ENCODE measurements at regions not wholly inside any gene's neighbourhood (a gene's known extent, or its start where the extent isn't known, plus 50 kb on each side); places are given as distances from the start of the nearest gene placed in this dataset.

DNA sequence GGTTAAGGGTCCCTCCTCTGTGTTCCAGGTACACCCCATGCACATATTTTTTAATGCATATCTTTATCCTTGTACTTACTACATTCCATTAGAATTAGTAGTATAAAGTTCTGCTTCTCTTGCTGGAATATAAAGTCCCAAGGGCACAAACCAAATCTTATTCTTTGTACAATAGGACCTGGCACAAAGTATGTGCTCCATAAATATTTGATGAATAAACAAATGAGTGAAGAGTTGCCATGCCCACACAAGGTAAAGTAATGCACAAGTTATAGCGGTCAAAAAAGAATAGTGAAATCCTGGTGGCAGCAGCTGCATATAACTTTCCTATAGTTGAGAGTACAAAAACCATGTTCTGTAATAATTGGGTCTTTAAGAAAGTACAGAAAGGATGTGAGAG, 82.1 kb upstream of the BMP4 start:
- no peaks in the 10 kb centered on the region for H3K27me3 ChIP-seq (ENCODE audit: insufficient read depth, low read depth, low read length)
- H3K4me2 ChIP-seq (ENCODE audit: low read length), result no peak overlapping the region
- no peaks in the 10 kb centered on the region for H3K9me3 ChIP-seq (ENCODE audit: low read length)
- TF ChIP-seq TAF1 (IDR thresholded peaks at IDR 0.05; ENCODE audit: low read depth), result no peak
- TF ChIP-seq EZH2 (IDR thresholded peaks at IDR 0.05; ENCODE audit: borderline replicate concordance, insufficient read depth, low read length, poor library complexity, severe bottlenecking), result no peak
- TF ChIP-seq, protein P1, sequence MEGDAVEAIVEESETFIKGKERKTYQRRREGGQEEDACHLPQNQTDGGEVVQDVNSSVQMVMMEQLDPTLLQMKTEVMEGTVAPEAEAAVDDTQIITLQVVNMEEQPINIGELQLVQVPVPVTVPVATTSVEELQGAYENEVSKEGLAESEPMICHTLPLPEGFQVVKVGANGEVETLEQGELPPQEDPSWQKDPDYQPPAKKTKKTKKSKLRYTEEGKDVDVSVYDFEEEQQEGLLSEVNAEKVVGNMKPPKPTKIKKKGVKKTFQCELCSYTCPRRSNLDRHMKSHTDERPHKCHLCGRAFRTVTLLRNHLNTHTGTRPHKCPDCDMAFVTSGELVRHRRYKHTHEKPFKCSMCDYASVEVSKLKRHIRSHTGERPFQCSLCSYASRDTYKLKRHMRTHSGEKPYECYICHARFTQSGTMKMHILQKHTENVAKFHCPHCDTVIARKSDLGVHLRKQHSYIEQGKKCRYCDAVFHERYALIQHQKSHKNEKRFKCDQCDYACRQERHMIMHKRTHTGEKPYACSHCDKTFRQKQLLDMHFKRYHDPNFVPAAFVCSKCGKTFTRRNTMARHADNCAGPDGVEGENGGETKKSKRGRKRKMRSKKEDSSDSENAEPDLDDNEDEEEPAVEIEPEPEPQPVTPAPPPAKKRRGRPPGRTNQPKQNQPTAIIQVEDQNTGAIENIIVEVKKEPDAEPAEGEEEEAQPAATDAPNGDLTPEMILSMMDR (IDR thresholded peaks at IDR 0.05; ENCODE audit: poor library complexity, severe bottlenecking), result no peak
- TF ChIP-seq POLR2AphosphoS5 (IDR thresholded peaks at IDR 0.05), result no peak
- no peak for TF ChIP-seq RAD21 (conservative IDR thresholded peaks at IDR 0.05)
- TF ChIP-seq EP300 (conservative IDR thresholded peaks at IDR 0.05; ENCODE audit: poor library complexity, severe bottlenecking), result no peak
- TF ChIP-seq SMC3 (conservative IDR thresholded peaks at IDR 0.05; ENCODE audit: poor library complexity), result no peak
- TF ChIP-seq, protein P2, sequence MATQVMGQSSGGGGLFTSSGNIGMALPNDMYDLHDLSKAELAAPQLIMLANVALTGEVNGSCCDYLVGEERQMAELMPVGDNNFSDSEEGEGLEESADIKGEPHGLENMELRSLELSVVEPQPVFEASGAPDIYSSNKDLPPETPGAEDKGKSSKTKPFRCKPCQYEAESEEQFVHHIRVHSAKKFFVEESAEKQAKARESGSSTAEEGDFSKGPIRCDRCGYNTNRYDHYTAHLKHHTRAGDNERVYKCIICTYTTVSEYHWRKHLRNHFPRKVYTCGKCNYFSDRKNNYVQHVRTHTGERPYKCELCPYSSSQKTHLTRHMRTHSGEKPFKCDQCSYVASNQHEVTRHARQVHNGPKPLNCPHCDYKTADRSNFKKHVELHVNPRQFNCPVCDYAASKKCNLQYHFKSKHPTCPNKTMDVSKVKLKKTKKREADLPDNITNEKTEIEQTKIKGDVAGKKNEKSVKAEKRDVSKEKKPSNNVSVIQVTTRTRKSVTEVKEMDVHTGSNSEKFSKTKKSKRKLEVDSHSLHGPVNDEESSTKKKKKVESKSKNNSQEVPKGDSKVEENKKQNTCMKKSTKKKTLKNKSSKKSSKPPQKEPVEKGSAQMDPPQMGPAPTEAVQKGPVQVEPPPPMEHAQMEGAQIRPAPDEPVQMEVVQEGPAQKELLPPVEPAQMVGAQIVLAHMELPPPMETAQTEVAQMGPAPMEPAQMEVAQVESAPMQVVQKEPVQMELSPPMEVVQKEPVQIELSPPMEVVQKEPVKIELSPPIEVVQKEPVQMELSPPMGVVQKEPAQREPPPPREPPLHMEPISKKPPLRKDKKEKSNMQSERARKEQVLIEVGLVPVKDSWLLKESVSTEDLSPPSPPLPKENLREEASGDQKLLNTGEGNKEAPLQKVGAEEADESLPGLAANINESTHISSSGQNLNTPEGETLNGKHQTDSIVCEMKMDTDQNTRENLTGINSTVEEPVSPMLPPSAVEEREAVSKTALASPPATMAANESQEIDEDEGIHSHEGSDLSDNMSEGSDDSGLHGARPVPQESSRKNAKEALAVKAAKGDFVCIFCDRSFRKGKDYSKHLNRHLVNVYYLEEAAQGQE (IDR thresholded peaks at IDR 0.05; ENCODE audit: borderline replicate concordance), result no peak
- TF ChIP-seq MXI1 (conservative IDR thresholded peaks at IDR 0.05; ENCODE audit: poor library complexity, severe bottlenecking), result no peak
- H3F3A ChIP-seq (ENCODE audit: insufficient read depth, low read length, poor library complexity, severe bottlenecking), result no peaks in the 10 kb centered on the region
- no peak overlapping the region for H2AFZ ChIP-seq (ENCODE audit: low read depth, low read length)
- no peaks in the 10 kb centered on the region for H3K9me2 ChIP-seq (ENCODE audit: insufficient read depth, low read length)
- H3K4me3 ChIP-seq (ENCODE audit: low read length), result no peak overlapping the region
- H3K9ac ChIP-seq (ENCODE audit: low read length), result no peak overlapping the region
- no peaks in the 10 kb centered on the region for H3K79me2 ChIP-seq (replicated peaks; ENCODE audit: insufficient read depth, low read length)
- no peak overlapping the region for H3K27ac ChIP-seq (ENCODE audit: low read length)
- H4K20me1 ChIP-seq (ENCODE audit: insufficient read depth), result no peaks in the 10 kb centered on the region
- H3K36me3 ChIP-seq (ENCODE audit: insufficient read depth, low read length), result no peaks in the 10 kb centered on the region

DNA sequence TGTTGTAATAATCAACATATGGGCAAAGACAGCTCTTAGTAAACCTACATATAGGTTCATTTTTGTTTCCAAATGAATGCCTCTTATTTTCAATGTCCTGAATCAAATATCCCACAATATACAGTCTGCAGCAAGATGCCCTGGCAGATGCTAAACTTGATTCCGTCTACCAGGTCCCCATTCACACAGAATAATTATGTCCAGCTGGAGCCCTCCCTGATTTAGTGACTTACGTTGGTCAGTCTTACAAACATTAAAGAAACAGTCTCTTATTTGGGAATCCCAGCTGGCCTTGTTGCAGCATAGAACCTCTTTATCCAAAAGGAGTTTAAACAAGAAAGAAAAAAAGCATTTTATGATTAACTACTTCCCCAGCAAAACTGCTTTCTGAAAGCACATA, 82.7 kb upstream of the BMP4 start:
- TF ChIP-seq TAF1 (IDR thresholded peaks at IDR 0.05; ENCODE audit: low read depth), result no peak
- TF ChIP-seq, protein P2 (IDR thresholded peaks at IDR 0.05; ENCODE audit: borderline replicate concordance), result no peak
- no peak for TF ChIP-seq EZH2 (IDR thresholded peaks at IDR 0.05; ENCODE audit: borderline replicate concordance, insufficient read depth, low read length, poor library complexity, severe bottlenecking)
- no peak for TF ChIP-seq MXI1 (conservative IDR thresholded peaks at IDR 0.05; ENCODE audit: poor library complexity, severe bottlenecking)
- TF ChIP-seq, protein P1 (IDR thresholded peaks at IDR 0.05; ENCODE audit: poor library complexity, severe bottlenecking), result no peak
- TF ChIP-seq POLR2AphosphoS5 (IDR thresholded peaks at IDR 0.05), result no peak
- no peak for TF ChIP-seq RAD21 (conservative IDR thresholded peaks at IDR 0.05)
- no peak for TF ChIP-seq SMC3 (conservative IDR thresholded peaks at IDR 0.05; ENCODE audit: poor library complexity)
- no peaks in the 10 kb centered on the region for H3F3A ChIP-seq (ENCODE audit: insufficient read depth, low read length, poor library complexity, severe bottlenecking)
- no peaks in the 10 kb centered on the region for H3K36me3 ChIP-seq (ENCODE audit: insufficient read depth, low read length)
- H3K27me3 ChIP-seq (ENCODE audit: insufficient read depth, low read depth, low read length), result no peaks in the 10 kb centered on the region
- H3K9ac ChIP-seq (ENCODE audit: low read length), result no peak overlapping the region
- H3K4me2 ChIP-seq (ENCODE audit: low read length), result no peak overlapping the region
- H4K20me1 ChIP-seq (ENCODE audit: insufficient read depth), result no peaks in the 10 kb centered on the region
- no peak overlapping the region for H3K4me3 ChIP-seq (ENCODE audit: low read length)
- no peaks in the 10 kb centered on the region for H3K9me2 ChIP-seq (ENCODE audit: insufficient read depth, low read length)
- no peaks in the 10 kb centered on the region for H3K9me3 ChIP-seq (ENCODE audit: low read length)
- H3K27ac ChIP-seq (ENCODE audit: low read length), result no peak overlapping the region
- no peaks in the 10 kb centered on the region for H3K79me2 ChIP-seq (replicated peaks; ENCODE audit: insufficient read depth, low read length)
- H2AFZ ChIP-seq (ENCODE audit: low read depth, low read length), result no peak overlapping the region

Measured in neural cell (in vitro differentiated cells).